ENCODE measurements at regions not wholly inside any gene's neighbourhood (a gene's known extent, or its start where the extent isn't known, plus 50 kb on each side); places are given as distances from the start of the nearest gene placed in this dataset.
"Not testable (repeated sequence)": the region's sequence is repeated elsewhere in the genome, so short reads cannot be mapped to it uniquely, and the experiment has no call there.

- not testable (repeated sequence) for DNase-seq (ENCODE audit: low read depth)
These were observed 2137.4 kb upstream of the DEFB115 start for GRCh38 chr20:29120088-29120487.

DNA sequence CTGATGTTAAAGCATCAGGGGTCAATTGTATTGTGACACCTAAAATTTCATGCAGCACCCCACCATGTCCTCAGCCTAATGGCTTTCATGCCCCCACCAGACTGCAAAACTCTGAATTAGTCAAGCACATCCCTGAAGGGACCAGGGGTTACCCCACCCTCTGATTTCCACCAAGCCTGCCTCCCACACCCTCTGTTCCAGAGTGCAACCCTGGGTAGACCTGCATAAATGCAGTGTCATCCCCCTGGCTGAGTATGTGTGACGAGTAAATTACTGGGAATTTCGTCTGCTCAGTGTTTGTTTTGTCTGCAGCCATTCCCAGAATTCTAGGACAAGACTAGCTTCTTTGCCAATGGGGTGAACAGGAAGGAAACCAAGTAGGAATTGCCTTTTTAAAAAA is 2136.9 kb upstream of the DEFB115 start:
- DNase-seq (ENCODE audit: low read depth): not testable (repeated sequence)

GRCh38 chr20:29122784-29123183 is 2134.7 kb upstream of the DEFB115 start:
- DNase-seq (ENCODE audit: low read depth): not testable (repeated sequence)

DNA sequence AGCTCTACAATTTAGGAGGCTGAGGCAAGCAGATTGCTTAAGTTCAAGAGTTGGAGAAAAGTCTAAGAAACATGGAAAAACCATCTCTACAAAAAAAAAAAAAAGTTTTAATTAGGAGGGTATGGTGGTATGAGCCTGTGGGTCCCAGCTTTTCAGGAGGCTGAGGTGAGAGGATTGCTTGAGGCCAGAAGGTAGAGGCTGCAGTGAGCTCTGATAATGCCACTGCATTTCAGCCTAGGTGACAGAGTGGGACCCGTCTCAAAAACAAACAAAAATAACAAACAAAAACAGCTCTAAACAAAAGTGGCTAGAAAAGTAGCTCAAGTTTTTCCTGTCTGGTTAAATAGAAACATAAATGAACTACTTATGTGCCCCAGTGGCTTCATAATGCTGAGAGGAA is 2133.6 kb upstream of the DEFB115 start:
- no peak for DNase-seq (ENCODE audit: low read depth)
